ENCODE measurements at regions not wholly inside any gene's neighbourhood (a gene's known extent, or its start where the extent isn't known, plus 50 kb on each side); places are given as distances from the start of the nearest gene placed in this dataset.

GRCh38 chr2:215718890-215719289 is 283.0 kb upstream of the FN1 start:
- no peak for DNase-seq (ENCODE audit: low spot score)
- WGBS: 78% methylated on average over 3 of the region's 3 CpGs
- Histone ChIP-seq H3K4me3 (ENCODE audit: low read depth in 1 of 3, low read length in 3 of 3) (no peak overlapping the region), H3K9me3 (ENCODE audit: control insufficient read depth in 4 of 4, low read length in 3 of 4) (no peaks in the 10 kb centered on the region), H3K36me3 (ENCODE audit: control insufficient read depth in 4 of 4, insufficient read depth in 3 of 4, low read depth in 1 of 4, low read length in 3 of 4) (no peaks in the 10 kb centered on the region), H3K27me3 (ENCODE audit: control insufficient read depth in 4 of 4, insufficient read depth in 4 of 4, low read length in 3 of 4) (no peaks in the 10 kb centered on the region), H3K4me1 (ENCODE audit: control insufficient read depth in 4 of 4, insufficient read depth in 4 of 4, low read length in 3 of 4) (peaks cover 0 to 2% (median 0%) of the 10 kb centered on the region in 4 donors), H3K27ac (ENCODE audit: low read depth in 1 of 2, low read length in 2 of 2) (no peak overlapping the region), H3K9ac (ENCODE audit: low read depth in 1 of 2, low read length in 2 of 2) (no peak overlapping the region)
- TF ChIP-seq RAD21 (IDR thresholded peaks at IDR 0.05): no peak
- TF ChIP-seq MAX (IDR thresholded peaks at IDR 0.05): no peak
- TF ChIP-seq YY1 (IDR thresholded peaks at IDR 0.05): no peak
- TF ChIP-seq EGR1 (IDR thresholded peaks at IDR 0.05; ENCODE audit: low read depth in 2 of 2): no peak
- no peak for TF ChIP-seq RXRA (IDR thresholded peaks at IDR 0.05)
- TF ChIP-seq REST (IDR thresholded peaks at IDR 0.05): no peak
- TF ChIP-seq ZBTB33 (IDR thresholded peaks at IDR 0.05): no peak
- no peak for TF ChIP-seq HNF4G (IDR thresholded peaks at IDR 0.05)
- TF ChIP-seq NR2F2 (IDR thresholded peaks at IDR 0.05): no peak
- TF ChIP-seq GABPA (IDR thresholded peaks at IDR 0.05 in 1 of 2, conservative IDR thresholded peaks at IDR 0.05 in 1 of 2): no peak
- TF ChIP-seq SP1 (IDR thresholded peaks at IDR 0.05): no peak
- TF ChIP-seq JUND (IDR thresholded peaks at IDR 0.05): no peak
- TF ChIP-seq FOXA2 (IDR thresholded peaks at IDR 0.05): no peak
- no peak for TF ChIP-seq FOXA1 (IDR thresholded peaks at IDR 0.05)
- no peak for TF ChIP-seq CTCF (IDR thresholded peaks at IDR 0.05; ENCODE audit: low read depth, low read length, missing input control)

- Histone ChIP-seq H3K27me3 (ENCODE audit: control insufficient read depth in 4 of 4, insufficient read depth in 4 of 4, low read length in 3 of 4) (no peaks in the 10 kb centered on the region), H3K27ac (ENCODE audit: low read depth in 1 of 2, low read length in 2 of 2) (no peak overlapping the region), H3K9ac (ENCODE audit: low read depth in 1 of 2, low read length in 2 of 2) (no peak overlapping the region), H3K36me3 (ENCODE audit: control insufficient read depth in 4 of 4, insufficient read depth in 3 of 4, low read depth in 1 of 4, low read length in 3 of 4) (no peaks in the 10 kb centered on the region), H3K9me3 (ENCODE audit: control insufficient read depth in 4 of 4, low read length in 3 of 4) (no peaks in the 10 kb centered on the region), H3K4me1 (ENCODE audit: control insufficient read depth in 4 of 4, insufficient read depth in 4 of 4, low read length in 3 of 4) (peaks cover 0 to 5% (median 3%) of the 10 kb centered on the region in 4 donors), H3K4me3 (ENCODE audit: low read depth in 1 of 3, low read length in 3 of 3) (no peak overlapping the region)
- WGBS: 74% methylated on average over 2 of the region's 2 CpGs
- no peak for DNase-seq (ENCODE audit: low spot score)
- TF ChIP-seq NR2F2 (IDR thresholded peaks at IDR 0.05): no peak
- TF ChIP-seq ZBTB33 (IDR thresholded peaks at IDR 0.05): no peak
- no peak for TF ChIP-seq JUND (IDR thresholded peaks at IDR 0.05)
- no peak for TF ChIP-seq YY1 (IDR thresholded peaks at IDR 0.05)
- TF ChIP-seq SP1 (IDR thresholded peaks at IDR 0.05): no peak
- no peak for TF ChIP-seq EGR1 (IDR thresholded peaks at IDR 0.05; ENCODE audit: low read depth in 2 of 2)
- no peak for TF ChIP-seq GABPA (IDR thresholded peaks at IDR 0.05 in 1 of 2, conservative IDR thresholded peaks at IDR 0.05 in 1 of 2)
- TF ChIP-seq REST (IDR thresholded peaks at IDR 0.05): no peak
- no peak for TF ChIP-seq MAX (IDR thresholded peaks at IDR 0.05)
- no peak for TF ChIP-seq CTCF (IDR thresholded peaks at IDR 0.05; ENCODE audit: low read depth, low read length, missing input control)
These were observed 282.6 kb upstream of the FN1 start for GRCh38 chr2:215718436-215718835.

Measured in liver (tissue), 8 donors.